IPS-NIHi7 (cell line): ENCODE measurements at regions not wholly inside any gene's neighbourhood (a gene's known extent, or its start where the extent isn't known, plus 50 kb on each side); places are given as distances from the start of the nearest gene placed in this dataset.
"Not testable (repeated sequence)": the region's sequence is repeated elsewhere in the genome, so short reads cannot be mapped to it uniquely, and the experiment has no call there.

Source experiments
- DNase-seq: peaks from one replicate; pipeline ENCODE4 v3.0.0; 2012; ENCODE audit warnings: mixed read lengths; ENCODE audit errors: extremely low spot score

DNA sequence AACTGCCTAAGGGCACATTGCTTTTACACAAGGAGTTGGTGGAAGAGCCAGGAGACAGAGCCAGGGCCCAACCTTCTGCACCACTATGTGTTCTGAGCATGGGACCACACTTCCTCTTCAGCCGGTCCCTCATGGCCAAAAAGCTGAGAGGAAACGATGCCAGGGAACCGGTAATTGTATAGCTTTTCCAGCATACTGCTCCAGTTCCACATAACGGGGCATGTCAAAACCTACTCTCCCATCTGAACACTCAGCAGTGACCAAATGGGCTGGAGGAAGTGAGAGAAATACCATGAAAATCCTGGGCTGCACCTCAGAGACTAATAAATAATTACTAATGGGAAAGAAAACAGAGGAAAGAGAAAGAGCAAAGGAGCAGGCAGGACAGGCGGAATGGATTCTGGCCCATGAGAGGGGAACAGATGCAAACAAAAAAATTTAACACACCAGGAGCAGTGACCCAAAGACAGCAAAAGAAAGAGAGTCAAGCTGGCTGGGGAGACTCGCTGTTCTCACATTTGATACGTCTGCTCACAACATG is 52.0 kb upstream of the BMP2 start:
- DNase-seq = no peak

DNA sequence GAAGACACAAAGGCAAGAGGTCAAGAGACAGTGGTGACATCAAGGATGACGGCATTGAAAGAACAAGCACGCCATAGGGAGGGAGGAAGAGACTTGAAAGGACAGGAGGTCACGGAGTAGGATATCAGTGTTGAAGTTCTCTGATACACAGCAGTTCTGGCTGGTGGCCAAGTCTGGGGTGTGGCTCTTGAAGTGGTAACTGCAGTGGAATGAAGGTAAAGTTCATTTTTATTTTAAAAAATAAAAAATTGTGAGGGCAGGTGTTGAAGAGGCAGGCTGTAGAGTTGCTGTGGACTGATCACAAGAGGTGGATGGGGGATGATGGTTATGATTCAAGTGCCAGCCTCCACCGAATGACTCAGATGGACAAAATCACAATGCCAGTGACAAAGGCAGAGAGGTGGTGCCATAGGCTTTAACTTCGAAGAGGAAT is 53.2 kb upstream of the BMP2 start:
- no peak for DNase-seq

DNA sequence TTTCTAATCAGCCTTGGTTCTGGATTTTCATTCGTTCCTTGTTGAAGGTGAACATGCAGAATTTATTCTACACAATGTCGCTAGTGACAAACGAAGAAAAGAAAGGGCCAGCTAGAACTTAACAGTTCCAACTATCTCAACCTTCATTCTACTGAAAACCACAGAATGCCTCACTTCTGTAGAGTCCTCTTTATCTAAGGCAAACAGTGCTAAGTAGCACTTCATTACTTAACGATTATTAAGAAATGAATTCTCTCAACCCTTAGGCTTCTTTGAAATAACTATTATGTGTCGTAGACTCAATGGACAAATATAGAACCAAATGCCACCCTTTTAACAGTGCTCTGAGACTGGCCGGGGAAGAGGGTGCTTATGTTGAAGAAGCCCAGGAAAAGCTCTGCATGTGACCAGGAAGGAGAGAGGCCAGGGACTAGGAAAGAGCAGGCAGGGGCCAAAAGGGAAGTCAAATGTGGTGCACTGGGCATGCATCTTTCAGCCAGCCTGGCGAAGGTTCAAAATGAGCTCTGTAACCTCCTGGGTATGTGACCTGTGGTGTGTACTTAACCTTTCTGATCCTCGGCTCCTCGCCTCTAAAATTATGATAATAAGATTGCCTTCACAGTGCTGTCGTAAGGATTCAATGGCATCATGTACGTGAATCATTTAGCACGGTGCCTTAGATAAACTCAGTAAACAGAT is 55.4 kb upstream of the BMP2 start:
- no peak for DNase-seq

DNA sequence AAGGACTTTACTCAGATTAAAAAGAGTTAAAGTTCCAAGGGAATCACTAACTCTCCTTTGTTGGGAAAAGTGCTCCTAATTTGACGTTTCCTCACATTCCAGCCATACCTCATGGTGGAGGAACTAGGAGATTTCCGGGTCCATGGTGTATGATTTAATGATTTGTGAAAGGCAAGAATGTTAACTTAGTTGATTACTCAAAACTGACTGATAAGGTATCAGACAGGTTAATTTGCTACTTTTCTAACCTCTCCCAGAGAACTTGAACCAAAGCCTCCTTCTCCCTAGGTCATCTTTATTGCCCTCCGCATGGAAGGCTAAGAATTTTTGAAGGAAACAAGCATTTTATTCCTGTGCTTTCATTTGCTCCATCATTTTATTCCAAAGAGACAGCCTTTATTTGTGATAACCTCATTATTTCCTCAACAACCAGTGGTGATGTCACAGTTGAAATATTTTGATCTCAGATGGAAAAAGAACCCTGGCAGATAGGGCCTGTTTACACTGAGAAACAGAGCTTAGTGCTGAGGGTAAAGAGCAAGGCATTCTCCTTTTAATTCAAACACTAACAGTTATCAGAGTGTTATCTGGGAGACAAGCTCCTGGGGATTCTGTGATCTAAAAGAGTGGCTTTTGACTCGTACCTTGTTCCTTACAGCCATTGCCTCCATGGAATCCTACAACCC is 57.4 kb upstream of the BMP2 start:
- DNase-seq = no peak

DNA sequence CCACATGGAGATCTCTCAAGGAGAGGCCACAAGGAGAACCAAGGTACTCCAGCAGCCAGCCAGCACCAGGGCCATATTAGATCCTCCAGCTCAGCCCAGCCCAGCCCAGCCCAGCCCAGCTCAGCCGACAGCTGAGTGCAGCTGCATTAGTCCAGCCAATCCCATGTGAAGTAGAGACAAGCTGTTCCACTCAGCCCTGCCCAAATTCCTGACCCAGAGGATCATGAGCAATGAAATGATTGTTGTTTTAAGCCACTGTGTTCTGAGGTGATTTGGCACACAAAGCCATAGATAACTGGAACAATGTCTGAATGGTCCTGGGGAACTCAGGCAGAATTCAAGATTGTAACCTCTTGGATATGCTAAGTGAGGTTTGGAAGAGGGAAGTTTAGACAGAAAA is 59.5 kb upstream of the BMP2 start:
- no peak for DNase-seq

DNA sequence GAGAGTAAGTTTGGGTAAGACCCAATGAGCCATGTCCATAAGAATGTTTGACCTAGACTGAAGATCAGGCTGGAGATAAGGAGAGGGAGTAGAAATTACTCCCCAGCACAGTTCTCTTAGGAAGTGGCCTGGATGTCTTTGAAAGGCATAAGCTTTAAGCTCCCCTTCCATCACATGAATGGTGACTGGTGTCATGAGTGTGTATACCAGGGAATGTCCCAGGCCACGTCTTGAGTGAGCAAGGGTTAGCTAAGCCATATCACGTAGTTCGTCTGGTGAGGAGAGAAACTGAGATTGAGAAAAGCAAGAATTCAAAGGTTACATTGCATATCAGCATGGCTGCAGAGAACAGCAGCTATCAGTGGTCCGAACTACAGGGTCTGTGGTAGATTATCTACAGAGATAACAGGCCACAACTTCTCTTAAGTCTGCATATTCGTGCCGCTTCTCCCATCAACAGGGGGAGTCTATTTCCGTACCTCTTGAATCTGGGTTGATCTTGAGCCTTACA is 60.1 kb upstream of the BMP2 start:
- DNase-seq = no peak

DNA sequence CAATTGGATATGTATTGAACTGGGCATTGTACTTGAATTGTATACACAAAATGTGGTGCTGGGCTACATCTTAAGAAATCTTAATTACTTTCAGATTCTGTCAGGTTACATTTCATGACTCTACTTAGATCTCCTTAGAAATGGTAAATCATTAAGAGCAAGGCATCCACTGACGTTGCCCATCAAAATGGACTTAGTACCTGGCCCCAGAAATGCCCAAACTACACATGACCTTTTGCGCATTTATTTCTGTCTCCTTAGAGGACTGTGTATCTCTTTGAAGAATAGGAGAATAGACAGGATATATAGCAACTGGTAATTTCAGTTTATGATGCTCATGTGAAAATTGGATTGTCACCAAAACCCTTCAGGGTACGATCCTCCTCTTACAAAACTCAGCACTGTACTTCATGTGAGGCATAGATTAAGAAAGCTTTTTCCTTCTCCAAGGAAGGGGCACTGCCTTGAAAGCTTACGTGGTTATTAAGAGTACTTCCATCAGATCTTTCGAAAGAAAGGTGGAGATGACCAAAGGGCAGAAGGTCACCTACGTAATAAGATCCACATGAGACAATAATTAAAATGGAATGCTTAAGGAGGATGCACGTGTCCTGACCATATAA is 61.4 kb upstream of the BMP2 start:
- no peak for DNase-seq

DNA sequence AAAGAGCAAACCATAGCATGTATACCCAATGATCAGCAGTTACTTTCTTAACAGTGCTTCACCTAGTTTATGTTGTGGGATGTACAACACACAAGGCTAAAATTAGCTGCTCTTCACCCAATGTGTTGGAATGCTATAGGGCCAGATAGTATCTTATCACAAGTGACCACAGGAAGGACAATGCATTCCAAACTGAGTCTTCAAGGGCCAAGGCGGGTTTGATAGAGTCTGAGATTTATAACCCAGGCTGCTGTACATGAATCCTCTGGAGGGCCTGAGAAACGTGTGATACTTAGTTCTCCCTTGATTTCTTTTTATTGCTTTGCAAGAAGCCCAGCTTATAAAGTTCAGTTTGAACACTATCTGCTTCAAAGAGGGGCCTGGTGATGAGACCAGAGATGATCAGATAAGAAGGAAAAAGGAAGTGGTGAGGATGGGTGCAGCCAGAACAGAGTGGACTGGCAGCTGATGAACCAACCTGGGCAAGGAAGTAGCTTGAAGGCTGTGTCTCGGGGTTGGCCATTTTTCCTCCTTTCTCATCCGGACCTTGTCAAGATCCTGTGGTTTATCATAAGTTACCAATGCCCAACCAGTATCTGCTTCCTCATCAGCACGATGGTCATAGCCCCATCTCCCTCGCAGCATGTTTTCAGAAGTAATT is 62.2 kb upstream of the BMP2 start:
- DNase-seq = no peak

DNA sequence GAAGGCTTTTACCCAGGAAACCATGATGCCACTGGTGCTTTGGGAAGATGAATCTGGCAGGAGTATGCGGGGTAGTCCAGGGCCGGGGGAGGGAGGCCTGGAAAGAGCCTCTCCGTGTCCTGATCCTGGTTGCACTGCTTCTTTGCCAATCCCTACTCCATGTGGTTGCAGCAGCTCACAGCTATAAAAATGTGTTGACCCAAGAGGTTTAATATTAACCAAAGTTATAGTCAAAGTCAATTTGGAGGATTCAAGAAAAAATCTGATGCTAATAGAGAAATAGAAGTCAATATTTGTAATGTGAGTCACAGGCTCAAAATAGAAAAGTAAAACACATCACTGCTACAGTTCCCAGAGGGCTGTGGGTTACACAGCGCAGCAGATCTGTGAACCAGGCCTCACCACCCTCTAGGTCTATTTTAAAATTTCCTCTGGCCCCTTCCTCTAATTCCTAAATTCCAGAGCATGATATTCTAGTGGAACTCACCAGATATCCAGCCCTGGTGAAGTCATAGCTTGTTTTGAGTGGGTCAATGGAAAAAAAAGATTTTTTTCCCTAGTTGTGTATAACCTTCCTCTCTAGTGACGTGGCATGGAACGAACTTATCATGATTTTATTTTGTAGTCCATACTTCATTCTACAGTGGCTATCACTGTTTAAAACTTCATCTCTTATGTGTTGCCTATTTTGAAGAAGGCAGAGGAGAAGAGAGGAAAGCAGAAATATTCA is 63.2 kb upstream of the BMP2 start:
- DNase-seq = no peak

DNA sequence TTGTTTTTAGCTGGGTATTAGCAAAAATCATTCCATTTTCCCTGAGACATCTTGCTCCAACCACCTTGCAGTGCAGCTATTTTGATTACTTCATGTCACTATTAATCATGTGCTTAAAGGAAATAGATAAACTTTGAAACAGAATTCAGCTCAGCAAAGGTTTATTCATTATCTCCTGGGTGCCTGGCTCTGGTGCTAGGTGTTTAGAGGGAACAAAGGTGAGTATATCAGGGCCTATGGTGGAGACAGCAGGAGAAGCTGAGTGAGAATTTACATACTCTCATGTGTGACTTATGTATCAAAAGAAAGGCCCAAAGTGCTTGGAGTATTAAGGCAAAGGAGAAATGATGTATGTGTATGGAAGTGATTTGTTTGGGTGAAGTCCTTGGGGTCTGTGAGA is 63.8 kb upstream of the BMP2 start:
- DNase-seq = no peak

DNA sequence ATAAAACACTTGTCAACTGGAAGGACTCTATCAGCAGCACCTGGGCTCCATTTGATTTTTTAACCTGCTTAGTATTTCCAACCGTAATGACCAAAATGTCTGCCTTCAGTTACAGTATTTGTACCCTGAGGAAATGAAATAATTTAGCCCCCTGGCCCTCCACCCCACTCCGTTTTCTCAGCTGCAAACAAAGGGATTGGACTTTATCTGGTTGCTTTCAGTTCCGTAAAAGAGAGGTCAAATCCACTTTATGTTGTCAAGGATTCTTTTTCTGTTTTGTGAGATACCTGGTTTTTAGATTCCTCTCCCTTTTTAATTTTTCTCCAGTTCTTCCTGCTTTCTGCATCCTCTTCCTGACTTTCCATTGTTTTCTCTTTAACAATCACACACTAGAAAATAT is 64.4 kb upstream of the BMP2 start:
- DNase-seq = no peak

DNA sequence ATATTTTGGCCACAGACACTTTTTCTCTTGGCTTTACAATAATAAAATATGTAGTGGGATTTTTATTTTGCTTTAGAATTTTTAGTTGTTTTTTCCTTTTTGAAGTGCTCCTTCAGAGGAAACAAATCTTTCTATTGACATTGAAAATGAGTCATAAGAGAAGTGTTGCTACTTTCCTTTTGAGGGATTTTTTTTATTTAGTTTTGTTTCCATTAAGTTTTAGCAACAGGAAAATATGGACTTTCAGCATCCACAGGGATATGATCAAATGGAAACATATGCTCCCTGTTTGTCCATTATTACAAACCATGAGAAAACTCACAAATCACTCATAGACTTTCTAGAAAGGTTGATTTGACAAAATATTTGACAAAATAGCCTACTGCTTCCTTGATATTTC is 65.3 kb upstream of the BMP2 start:
- DNase-seq = no peak

DNA sequence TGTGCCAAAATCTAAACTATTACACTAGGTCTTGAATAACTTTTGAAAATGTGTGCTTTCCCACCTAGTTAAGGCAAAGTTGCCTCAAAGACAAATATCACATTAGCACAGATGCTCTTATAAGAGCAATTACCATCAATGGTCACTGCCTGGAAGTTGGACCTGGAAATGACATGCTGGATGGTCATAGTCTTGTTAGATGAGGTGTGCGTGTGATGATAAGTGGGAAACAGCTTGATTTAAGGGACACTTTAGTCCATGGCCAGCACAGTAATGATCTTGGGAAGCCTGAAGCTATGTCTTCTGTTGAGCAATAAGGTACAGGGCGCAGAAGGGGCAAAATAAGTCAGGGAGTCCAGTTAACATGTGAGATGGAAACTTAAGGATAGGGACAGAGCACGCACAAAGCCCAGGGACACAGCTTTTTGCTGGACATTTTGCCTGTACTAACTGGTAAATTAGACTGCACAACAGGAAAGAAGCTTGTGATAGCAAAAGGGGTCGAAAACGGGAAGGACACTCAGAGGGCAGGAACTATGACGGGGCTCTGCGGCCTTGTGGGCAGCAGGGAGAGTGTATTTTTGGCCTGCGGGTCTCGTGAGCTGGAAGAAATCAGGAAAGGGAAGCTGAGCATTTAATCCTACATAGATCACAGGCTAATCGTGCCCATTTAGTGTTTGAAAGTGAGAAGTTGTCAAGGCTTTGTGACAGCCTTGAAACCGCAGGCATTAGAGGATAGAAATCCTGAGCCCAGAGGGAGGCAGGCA is 66.7 kb upstream of the BMP2 start:
- DNase-seq = no peak

DNA sequence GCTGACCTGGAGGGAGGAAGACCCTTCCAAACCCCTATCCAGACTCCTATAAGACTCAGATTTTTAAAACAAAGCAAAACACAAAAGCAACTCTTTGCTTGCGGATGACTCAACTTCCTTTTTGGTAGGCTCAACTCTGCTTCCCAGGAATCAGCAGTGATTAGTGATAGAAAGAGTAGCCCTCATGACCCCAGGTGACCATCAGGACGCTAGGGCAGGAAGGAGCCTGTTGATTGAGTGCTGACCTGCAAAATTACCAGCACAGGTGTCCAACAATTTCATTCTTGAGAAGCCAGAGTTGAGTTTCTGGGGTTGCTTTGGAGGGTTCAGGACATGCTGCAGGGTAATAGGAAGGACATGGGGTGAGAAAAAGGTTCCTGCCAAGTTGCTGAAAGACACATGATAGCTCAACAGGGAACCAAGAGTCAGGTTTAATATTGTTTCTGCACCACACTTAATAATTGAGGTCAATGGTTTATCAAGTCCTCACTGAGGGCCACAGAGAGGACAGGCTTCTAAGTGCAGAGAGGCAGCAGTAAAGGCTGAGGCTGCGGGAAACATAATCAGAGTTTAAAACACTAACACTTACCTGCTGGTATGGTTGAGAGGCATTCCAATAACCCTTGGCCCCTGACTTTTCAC is 67.4 kb upstream of the BMP2 start:
- DNase-seq = no peak

DNA sequence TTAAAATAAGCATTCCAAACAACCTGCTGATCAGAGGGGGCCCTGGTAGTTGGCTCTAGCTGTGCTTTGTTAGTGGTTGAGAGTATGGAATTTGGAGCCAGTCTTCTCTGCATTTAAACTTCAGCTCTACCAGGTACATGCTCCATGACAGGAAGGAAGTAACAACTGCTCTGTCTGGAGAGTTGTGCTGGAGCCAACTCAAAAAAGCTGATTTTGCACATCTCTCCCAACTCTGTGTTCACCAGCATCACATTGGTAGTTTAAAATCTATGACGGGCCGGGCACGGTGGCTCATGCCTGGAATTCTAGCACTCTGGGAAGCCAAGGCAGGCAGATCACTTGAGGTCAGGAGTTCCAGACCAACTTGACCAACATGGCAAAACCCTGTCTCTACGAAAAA is 68.8 kb upstream of the BMP2 start:
- DNase-seq = no peak

DNA sequence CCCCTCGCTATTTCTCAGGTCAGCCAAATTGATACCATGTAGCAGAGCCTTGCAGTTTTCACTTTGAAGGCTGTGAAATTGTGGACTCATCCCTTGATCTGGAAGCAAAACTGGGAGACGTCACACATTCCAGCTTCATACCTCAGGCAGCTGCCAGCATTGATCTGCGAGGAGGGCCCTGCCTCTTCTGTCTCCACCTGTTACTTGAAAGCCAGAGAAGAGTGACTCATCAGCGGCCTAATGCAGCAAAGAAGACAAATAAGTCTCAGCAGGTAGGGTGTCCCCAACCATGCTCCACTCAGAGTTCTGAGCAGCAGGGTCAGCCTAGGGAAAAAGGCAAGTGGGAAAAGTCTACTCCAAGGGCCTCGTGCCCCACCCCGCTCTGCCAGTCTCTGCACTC is 69.4 kb upstream of the BMP2 start:
- peak; percentile 79 for DNase-seq

DNA sequence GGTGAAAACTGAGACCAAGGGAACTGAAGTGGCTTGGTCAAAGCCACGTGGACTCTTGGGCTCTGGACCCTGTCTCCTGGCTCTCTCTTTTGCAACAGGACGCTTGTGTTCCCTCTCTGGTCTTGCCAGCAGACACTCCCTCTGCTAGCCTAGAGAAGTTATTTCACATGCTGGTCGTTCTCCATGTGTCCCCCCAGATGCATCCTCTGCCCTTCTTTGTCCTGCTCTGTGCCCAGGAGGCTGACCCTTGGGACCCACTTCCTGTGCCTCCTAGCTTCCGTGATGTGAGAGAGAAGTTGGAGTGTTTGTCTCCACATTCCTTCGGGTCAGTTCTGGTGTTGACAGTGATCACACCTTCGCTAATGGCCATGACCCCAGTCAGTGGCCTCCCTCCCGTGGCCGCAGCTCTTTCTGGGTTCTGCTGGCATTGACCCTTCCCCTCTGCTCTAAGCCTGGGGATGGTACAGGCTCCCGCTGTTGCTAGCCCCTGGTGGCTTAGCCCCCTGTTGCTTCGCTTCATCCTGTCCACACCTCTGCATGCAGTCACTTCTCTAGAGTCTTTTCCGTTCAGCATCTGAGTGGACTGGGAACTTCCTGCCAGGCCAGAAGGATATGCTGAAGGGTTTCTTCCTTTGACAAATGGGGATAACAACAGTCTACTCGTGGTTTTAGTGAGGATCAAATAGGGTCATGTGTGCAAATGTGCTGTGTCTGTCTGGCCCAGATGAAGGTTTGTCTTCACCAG is 70.1 kb upstream of the BMP2 start:
- DNase-seq = no peak

DNA sequence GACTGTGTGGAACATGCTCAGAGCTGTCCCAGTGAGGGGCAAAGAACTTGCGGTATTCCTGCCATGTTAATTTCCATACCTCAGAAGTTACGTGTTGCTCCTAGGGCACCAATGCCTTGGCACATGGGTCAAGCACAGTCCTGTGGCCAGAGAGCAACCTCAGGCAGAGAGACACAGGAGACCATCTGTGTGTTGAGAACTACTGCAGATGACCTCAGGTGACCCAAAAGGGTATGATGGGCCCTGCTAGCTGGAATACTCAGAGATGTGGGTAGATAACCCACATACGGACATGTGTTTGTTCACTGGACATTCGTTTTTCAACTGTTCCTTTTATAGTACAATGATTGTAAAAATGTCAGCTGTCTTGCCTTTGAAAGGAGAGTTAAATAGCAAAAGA is 71.5 kb upstream of the BMP2 start:
- no peak for DNase-seq

DNA sequence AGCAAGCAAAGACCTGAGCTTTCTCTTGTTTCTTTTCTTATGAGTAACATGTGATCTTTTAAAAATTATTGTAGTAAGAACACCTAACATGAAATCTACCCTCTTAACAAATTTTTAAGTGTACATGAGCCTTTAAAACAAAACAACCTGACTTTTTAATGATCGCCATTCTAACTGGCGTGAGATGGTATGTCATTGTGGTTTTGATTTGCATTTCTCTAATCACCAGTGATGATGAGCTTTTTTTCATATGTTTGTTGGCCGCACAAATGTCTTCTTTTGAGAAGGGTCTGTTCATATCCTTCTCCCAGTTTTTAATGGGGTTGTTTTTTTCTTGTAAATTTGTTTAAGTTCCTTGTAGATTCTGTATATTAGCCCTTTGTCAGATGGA is 73.7 kb upstream of the BMP2 start:
- DNase-seq = not testable (repeated sequence)
